HG03354 (cell line): ENCODE measurements at regions not wholly inside any gene's neighbourhood (a gene's known extent, or its start where the extent isn't known, plus 50 kb on each side); places are given as distances from the start of the nearest gene placed in this dataset.

Experiments
- ATAC-seq: cut with Tn5 transposase; IDR thresholded peaks from one replicate; pipeline ENCODE4 v1.9.1; 2021; ENCODE audit warnings: mild to moderate bottlenecking; ENCODE audit not compliant: unreplicated experiment, poor library complexity, severe bottlenecking

DNA sequence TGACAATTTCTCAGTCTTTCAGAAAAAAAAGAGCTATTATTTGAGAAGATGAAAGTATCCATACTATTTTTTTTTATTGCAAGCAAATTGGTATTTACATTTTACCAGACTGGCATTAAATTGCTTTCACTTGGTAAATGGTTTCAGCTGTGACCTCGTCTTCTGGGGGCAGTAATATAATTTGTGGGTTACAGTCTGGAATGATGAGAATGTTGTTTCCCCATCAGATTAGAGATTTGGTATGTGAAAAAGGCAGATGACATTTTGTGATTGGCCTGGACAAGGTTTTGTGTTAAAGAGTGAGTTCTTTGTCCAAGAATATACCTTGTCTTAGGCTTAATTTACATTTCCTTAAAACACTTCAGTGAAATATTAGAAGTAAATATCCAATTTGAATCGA lies 390.1 kb upstream of the ST6GAL2 start:
- no peak for ATAC-seq

DNA sequence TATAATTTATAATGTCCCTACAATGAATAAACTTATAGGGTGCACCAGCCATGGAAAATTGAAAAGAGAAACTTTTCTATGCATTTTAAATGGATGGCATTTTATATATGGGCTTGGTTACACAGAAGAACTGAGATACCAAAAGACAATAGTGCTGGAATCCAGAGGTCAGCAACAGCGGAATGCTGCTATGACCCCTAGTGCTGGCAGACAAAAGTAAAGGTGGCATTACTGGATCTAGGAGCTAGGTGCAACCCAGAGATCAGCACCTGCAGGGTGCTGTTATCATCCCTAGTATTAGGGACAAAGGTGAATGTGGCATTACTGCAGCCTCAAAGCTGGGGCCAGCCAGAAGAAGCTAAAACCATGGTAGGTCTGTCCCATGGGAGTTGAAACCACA lies 392.7 kb upstream of the ST6GAL2 start:
- no peak for ATAC-seq

DNA sequence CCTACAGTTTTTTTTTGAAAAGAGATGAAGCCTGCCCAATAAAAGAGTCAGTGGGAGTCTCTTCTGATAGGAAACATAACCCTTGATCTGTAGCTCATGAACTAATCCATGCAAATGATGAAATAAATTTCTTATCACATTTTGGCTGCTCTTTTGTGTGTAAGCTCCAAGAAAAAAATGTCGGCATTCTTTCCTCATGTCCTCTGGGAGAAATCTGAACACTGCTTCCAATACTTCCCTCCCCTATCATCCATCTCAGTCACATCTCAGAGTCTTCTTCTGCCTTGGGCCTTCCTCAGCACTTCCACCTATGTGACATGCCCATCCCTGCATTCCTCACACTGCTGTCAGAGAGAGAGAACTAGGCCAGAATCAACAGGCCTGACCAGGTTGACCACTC lies 395.7 kb upstream of the ST6GAL2 start:
- no peak for ATAC-seq

DNA sequence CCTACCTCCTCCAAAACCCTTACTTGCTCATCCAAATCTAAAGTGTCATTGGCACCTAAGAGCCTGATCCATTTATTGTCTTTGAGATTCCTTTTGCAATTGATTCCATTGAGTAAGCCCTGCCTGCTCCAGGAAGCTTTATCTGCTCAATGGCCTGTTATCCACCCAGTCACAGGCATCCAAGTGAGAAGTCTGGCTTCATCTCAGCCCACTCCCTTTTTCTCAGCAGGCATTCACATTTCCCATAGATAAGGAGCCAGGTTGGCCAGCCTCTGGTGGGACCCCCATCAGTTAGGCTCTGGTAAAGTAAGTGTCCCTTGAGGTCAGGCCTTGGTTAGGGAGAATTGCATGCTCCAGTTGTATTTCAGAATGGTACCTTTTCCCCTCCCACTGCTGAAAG lies 396.2 kb upstream of the ST6GAL2 start:
- no peak for ATAC-seq

DNA sequence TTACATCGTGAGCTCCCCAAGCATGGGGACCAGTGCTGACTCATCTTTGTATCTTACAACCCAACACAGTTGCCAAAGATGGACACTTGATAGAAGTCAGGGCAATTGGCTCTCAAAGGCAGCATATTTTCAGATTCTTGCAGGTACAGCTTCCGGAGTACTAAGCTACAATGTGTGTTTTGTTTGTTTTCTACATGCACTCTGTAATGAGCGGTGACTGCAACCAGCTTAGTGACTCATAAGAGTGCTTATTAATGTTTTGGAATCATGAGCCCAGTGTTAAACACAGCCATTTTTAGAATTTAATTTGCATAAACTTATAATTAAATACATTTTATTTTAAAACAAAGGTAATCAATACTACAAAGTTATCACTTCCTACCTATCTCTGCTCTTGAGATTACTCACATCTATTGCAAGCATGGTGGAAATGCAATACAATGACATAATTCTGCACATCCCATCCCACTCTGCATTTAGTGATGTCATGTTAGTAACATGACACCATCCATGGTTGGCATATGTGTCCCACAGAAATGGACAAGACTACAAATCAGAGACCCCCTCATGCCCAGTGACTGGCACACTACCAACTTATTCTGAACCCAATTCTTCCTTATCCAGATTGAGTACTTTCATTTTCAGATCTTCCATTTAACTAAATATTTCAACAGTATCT lies 399.8 kb upstream of the ST6GAL2 start:
- ATAC-seq, result no peak

DNA sequence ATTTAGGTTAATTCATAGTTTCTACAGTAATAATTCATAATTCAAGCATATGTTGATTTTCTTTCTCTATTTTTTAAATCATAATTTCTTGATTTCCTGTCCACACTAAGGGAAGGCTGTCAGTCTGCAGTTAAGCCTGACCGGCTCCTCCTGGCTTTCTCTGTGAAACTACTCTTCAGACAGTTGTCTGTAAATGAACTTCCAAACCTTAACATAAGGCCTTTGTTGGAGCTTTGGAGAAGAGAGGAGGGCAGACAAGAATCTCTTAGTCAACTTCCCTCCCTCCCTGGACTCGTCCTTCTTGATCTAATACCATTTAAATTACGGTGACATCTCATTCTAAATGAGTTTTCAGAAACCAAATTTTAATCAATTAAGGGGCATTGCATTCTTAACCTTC lies 404.1 kb upstream of the ST6GAL2 start:
- ATAC-seq, result no peak

DNA sequence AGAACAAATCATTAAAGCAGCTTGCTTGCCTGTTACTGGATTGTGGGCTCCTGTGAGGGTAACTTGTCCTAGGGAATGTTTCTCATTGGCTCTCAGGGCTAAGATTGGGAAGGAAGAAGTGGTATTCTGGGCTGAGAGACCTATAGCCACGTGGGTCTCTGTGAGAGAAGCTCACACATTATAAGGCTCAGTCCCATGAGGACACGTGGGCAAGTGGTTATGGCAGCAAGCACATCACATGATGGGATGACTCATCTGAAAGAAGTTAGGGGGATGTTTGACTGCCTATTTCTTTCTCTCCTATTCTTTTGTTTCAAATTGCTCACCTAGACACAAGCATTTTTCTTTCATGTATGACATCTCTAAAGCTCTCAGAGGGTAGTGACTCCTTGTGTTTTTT lies 418.0 kb upstream of the ST6GAL2 start:
- no peak for ATAC-seq

DNA sequence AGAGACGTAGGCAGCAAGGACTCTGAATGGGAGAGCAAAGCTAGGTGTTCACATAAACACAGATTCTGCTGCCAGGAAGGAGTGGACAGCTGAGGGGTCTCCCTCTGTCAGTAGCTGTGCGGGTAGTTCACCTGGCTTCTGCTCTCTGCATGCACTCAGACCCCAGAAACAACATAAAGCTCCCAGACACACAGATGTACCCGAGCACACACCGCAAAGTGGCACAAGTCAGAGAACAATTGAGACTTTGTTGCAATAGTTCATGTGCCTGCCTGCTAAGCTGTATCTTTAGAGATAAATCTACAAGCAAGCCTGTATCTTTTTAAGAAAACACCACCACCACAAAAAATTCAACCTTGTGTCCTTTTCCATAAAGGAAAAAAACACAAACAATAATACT lies 420.0 kb upstream of the ST6GAL2 start:
- ATAC-seq, result no peak

DNA sequence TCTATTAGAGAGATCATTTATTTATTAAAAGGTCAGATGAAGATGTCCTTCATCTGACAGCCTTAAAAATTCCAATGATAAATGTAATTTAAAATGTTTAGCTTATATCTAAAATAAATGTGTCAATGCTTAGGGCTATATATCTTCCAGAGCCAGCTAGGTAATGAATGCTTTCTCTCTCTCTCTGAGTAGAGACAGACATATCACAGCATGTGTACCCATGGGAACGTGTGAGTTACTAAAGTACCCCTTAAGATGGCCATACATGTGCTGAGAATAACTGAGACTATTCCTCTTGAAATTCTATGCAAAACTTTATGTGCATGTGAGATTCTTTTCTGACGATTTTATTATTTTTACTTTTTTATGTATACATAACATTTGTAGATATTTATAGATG lies 420.9 kb upstream of the ST6GAL2 start:
- ATAC-seq, result no peak

DNA sequence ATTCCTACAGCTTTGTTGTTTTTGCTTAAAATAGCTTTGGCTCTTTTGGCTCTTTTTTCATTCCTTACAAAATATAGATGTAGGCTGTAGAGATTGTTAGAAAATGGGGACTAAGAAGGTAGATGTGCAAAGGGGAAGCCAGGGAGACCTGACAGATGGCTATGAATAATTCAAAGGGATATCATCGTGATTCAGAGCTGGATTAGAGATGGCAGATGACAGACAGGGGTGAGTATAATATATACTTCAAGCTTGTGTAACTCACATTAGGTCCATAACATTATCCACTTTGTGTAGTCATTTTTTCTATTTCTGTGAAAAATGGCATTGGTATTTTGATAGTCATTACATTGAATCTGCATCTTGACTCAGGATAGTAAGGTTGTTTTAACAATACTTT lies 422.9 kb upstream of the ST6GAL2 start:
- no peak for ATAC-seq

DNA sequence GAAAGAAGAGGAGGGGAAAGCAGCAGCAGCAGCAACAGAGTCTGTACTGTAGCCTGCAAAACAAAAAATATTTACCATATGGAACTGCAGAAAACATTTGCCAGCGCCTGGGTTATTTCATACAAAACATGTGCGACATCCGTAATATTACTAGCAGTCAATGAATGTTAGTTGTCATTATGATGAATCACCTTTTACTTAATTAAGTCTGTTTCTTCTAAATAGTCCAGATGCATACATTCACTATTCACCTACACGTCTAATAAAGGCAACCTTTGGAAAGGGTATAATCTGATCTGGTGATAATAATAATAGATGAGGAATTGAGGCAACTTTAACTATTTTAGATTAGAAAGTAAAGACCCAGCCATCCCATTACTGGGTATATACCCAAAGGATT lies 426.3 kb upstream of the ST6GAL2 start:
- ATAC-seq, result no peak

DNA sequence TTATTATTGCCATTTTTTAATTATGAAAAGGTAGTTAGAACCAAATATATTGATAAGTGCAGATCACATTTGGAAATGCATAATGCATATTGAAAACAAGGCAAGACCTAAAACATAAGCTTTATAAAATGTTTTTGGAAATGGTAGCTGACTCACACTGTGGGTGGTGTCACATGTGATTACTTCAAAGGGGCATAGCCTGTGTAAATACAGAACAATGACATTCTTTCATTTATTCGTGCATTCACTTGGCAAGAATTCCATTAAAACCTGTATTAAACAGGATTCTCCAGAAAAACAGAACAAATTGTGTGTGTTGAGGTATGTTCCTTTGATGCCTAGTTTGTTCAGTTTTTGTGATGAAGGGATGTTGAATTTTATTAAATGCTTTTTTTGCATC lies 427.3 kb upstream of the ST6GAL2 start:
- ATAC-seq, result no peak

DNA sequence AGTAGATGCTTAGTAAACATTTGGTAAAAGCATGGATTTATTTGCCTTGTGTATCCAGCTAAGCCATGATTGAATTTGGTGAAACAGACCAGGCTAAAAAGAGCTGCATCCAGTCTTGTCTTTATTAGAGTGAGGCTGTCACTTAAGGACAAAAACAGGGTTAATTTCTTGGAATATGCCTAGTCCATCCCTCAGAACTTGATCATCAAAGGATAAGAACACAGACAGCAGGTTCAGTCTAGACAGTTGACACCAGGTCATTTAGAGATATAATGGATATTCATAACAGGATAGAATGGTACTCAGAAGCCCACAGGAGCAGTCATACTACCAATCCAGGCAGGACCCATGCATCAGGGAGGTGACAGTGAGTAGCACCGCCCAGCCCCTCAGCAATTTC lies 434.9 kb upstream of the ST6GAL2 start:
- no peak for ATAC-seq

DNA sequence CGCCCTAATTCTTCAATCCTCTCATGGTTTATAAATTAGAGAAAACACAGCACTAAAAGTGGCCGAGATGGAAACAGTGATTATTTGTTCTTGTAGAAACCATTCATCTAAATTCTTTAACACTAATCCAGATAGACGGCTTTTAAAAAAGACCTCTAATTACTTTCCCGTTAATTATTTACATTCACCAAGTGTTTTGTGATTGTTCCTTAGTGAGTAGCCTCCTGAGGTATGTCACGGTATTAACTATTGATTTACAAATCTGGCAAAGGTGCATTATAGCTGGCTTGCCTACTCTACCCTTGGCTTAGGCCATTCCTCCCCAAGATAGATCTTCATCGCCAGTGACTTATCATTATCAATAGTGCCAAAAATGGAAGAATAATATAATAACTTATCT lies 436.4 kb upstream of the ST6GAL2 start:
- ATAC-seq, result no peak

DNA sequence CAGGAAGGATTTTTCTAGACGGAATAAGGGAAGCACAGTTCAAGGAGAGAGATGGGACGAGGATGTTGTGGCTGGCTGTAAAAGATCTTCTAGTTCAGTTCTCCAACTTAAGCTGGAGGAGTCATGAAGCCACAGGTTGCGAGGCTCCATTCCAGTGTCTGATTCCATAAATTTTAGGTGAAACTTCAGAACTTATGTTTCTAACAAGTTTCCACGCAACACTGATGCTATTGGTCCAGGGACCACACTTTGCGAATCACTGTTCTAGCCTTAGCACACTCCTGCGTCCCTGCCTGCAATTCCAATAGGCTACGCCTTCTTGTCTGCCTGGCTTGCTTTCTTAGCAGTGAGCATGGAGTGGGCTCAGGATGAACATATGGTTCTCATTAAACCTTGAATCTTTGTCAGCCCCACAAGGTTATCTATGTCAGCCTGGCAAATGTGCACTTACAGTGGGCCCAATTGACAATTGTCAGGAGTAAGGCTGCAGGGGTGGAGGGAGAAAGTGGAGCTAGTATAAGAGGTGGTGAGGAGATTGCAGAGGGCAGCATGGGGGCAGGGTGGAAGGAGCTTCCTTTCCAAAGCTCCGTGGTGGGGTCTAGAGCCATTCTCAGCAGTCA lies 438.1 kb upstream of the ST6GAL2 start:
- ATAC-seq, result no peak

DNA sequence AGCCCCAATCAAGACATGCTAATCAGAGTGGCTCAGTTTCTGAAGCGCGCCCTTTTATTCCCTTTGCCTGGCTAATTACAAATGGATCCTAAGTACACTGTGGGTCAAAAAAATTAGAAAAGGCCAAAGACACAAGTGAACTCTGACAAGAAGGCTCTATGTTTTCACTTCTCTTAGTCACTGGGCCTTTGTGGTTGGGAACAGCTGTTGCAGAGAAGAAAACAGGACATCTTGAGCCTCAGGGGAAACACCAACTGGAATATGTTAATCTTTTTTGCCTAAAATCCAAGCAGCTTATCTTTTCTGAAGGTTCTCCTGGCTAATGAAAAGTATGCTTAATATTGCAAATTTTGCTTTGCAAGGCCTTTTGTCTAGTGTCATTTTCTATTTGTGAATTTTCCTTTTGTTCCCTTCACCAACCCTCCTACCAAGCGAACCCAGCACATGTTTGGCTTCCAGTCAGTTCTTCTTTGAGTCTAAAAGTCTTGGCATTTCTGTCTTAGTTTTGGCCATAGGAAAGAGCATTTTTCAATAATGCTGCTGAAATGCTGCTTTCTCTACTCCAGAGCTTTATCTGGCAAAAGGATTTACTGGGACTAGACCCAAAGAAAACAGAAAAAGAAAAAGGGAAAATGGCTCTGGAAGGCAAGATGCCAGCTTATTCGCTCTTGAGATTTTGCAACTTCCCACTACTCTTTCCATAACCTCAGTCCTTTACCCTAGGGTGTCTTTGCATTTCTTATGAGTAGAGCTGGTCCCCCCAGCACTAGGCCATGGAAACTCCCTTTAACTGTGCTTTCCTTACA lies 440.2 kb upstream of the ST6GAL2 start:
- ATAC-seq, result no peak

DNA sequence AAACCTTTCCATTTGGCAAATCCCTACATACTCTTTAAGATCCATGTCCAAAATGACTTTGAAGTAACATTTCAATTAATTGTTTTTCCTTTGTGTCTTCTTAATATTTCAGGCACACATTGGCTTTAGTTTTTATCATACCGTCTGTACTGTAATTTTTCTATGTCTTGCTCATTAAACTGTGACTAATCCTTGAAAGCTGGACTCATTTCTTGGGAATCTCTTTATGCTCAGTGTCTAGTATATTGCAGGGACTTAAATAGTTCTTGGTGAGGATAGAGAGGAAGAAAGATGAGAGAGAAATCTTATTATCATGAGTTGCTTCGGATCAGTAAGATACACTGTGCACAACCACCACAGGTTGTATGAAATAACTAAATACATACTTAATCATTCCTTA lies 448.3 kb upstream of the ST6GAL2 start:
- ATAC-seq, result no peak

DNA sequence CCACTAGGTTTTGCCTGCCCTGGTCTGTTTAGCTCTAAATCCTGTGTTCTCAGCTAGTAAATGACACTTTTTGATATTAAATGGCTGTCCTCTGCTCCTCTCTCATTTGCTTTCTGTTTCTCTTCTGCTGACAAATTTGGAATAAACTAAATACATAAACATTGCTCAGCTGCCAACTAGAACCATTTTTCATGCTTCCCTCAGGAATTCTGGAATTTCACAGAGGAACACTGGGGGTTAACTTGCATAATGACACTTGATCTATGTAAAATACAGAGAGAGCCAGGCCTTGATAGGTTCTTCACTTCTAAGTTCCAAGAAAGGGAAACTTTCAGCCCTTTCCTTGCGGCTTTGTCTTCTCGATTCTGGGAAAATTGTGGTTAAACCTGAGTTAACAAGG lies 450.6 kb upstream of the ST6GAL2 start:
- ATAC-seq, result no peak

DNA sequence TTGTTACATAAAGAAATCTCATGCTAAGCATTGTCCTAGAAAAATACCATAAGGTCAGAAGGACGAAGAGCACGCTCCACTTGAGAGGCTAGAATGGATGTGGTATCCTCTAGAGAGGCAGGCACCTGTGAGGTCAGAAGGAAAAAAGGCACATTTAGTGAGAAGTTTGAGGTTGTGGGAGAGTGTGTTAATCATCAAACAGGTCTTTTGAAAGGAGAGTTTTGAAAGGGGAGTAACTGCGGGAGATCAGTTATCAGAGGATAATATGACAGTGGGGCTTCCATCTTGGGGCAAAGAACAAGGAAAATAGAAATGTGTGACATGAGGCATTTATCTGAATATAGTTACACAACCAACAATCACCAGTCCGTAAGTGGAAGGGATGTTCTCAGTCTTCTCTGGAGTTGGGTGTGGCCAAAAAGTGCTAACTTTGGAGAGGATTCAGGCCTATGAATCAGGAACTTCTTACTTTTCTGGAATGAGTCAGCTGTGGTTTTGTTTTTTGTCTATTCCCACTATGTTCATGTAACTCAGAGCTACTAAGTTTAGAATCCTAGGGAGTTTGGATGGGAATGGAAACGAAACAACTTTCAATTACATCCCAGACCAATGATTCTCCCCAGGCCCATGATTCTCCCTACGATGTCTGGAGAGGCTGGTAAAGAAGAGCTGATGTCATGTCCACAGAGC lies 451.4 kb upstream of the ST6GAL2 start:
- no peak for ATAC-seq

DNA sequence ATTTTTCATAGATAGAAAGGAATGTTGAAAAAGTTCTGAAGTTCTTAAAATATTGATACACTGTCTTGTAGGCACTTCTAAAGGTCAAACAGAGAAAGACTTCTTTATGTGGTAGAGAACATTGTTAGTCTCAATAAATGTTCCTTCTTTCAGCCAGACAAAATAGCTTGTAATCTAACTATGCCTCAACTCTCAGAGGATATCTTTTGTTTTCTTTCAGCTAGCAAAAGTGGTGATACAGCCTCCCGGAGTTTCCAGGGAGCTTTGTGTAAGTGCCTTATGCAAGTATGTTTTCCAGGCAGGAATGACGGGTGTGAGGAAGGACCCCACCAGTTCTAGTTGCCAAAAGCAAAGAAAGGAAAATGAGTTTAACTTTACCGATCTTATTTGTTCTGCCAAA lies 452.1 kb upstream of the ST6GAL2 start:
- no peak for ATAC-seq

DNA sequence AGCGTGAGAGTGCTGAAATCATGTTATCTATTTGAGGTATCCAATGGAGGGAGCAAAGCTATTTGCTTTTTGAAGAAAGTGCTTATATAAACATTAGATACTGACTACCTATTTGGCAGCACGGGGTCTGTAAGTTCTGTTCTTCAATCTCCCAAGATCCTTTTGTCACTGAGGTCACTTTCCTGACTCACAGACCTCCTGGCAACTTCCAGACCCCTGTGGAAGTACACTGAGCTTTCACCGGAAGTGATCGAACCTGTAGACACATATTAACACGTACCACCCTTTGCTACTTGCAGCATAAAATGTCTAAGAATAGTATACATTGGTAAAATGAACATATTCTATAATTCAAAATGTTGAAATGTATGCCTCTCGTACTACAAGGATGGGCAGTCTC lies 452.6 kb upstream of the ST6GAL2 start:
- ATAC-seq, result no peak
